Coronary artery (tissue), 2 donors: ENCODE measurements at regions not wholly inside any gene's neighbourhood (a gene's known extent, or its start where the extent isn't known, plus 50 kb on each side); places are given as distances from the start of the nearest gene placed in this dataset.

ENCODE experiments used
- DNase-seq: peaks from one replicate; pipeline ENCODE4 v3.0.0-alpha.2; 2017; ENCODE audit warnings: low spot score
- H3K27ac ChIP-seq, 2 donors: fragments of 200-600 bp; sonication (generic); one replicate each; pipeline ENCODE4 v1.5.1; 2016 to 2019
- H3K4me3 ChIP-seq: fragments of 200-600 bp; sonication (generic); 2 replicates; pipeline ENCODE4 v1.5.1; 2016; ENCODE audit warnings: mild to moderate bottlenecking, moderate library complexity
- CTCF ChIP-seq: fragments of 200-600 bp; sonication (generic); IDR thresholded peaks from one replicate; pipeline ENCODE4 v1.5.1; 2019; ENCODE audit warnings: antibody characterized with exemption

GRCh38 chr4:123317211-123317610, 79.4 kb upstream of the SPRY1 start:
- H3K27ac ChIP-seq = no peak overlapping the region
- no peak overlapping the region for H3K4me3 ChIP-seq
- TF ChIP-seq CTCF = no peak
- no peak for DNase-seq

DNA sequence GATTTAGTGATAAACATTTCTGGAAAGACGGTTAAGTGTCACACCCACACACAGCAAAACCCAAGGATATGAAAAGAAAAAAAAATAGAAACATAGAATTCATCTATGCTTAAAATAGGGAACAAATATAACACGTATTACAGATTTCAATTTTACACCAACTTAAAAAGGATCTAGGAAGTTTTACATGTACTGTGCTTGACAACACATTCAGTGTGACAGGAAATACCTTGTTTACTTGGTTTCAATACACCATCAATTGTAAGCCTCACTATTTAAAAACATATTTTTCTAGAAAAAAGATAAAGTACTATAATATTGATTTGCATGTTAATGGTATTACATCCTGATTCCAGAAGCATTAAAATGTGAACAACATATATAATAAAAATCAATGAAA, 77.0 kb upstream of the SPRY1 start:
- no peak for DNase-seq
- Histone ChIP-seq H3K27ac (no peak overlapping the region), H3K4me3 (no peak overlapping the region)
- no peak for TF ChIP-seq CTCF

DNA sequence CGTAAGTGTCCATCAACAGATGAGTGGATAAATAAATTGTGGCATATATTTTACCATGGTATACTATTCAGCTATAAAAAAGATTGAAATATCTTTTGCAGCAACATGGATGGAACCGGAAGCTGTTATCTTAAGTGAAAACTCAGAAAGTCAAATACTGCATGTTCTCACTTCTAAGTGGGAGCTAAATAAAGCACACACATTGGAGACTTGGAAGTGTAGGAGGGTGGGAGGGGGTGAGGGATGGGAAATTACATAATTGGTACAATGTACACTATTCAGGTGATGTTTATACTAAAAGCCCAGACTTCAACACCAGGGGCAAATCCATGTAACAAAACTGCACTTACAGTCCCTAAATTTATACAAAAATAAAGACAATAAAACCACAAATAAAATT, 72.6 kb upstream of the SPRY1 start:
- DNase-seq = no peak
- no peak for TF ChIP-seq CTCF
- Histone ChIP-seq H3K4me3 (no peak overlapping the region), H3K27ac (no peak overlapping the region)

- no peak overlapping the region for H3K27ac ChIP-seq
- DNase-seq = no peak
- H3K4me3 ChIP-seq = no peak overlapping the region
- TF ChIP-seq CTCF = no peak
These were observed 71.3 kb upstream of the SPRY1 start for GRCh38 chr4:123325241-123325681.

GRCh38 chr4:123327346-123327745, 69.2 kb upstream of the SPRY1 start:
- Histone ChIP-seq H3K27ac (no peak overlapping the region), H3K4me3 (no peak overlapping the region)
- no peak for DNase-seq
- TF ChIP-seq CTCF = no peak

DNA sequence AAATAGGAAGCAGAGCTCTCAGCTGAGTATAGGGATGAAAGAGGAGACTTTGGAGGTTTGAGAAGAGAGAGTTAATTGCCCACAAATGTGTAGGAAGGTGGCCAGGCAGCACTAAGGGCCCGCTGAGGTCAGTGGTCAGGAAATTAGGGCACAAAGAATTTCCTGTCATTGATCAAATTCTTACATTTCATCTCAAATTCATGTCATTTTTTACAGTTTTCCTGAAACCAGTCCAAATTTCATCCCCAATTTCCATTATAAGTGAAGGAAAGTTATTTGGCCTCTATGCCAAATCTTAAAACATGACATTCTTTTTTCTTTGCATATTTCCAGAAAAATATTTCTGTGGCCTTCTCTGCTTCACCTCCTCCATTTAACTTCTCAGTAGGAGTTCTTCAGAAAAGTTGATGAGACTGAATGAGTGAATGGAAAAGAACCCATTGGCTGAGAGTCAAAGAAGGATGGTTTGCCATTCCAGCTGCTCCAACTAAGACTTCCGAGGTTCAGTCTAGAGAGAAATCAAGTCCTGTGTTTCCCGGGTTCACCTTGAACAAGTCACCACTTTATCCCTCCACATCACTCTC, 68.7 kb upstream of the SPRY1 start:
- no peak overlapping the region for H3K27ac ChIP-seq
- DNase-seq = no peak
- no peak overlapping the region for H3K4me3 ChIP-seq
- no peak for TF ChIP-seq CTCF

DNA sequence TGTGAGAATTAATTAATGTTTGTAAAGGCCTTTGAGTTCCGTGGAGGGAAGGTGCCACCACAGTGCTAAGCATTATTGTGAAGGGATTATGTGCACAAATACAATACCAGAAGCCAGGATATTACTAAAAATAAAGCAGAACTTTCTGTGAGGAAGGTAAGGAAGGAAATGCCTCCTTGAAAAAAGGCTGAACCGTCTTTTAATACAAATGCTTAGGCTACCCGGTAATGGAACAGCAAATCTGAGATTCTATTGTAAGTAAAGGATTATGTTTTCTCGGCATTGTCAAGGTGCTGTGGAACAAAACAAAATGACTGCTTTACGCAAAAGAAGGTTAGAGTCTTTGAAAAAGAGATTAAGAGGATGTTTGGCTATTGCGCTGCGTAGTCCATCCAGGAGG, 57.9 kb upstream of the SPRY1 start:
- Histone ChIP-seq H3K27ac (no peak overlapping the region), H3K4me3 (no peak overlapping the region)
- TF ChIP-seq CTCF = no peak
- no peak for DNase-seq
